KMS-11 (cell line): ENCODE measurements at regions not wholly inside any gene's neighbourhood (a gene's known extent, or its start where the extent isn't known, plus 50 kb on each side); places are given as distances from the start of the nearest gene placed in this dataset.

Experiments
- H2AFZ ChIP-seq: fragments of 200-600 bp; sonication (generic); 2 replicates; pipeline ENCODE4 v1.6.1; 2016; ENCODE audit warnings: antibody characterized with exemption, mixed run types, low read depth
- H3K27ac ChIP-seq: fragments of 200-600 bp; sonication (generic); 2 replicates; pipeline ENCODE4 v1.6.1; 2016; ENCODE audit warnings: mild to moderate bottlenecking, mixed run types
- H3K27me3 ChIP-seq: fragments of 200-600 bp; sonication (generic); 2 replicates; pipeline ENCODE4 v1.6.1; 2017; ENCODE audit warnings: mild to moderate bottlenecking, low read depth, mixed run types, moderate library complexity; ENCODE audit not compliant: insufficient read depth
- H3K36me3 ChIP-seq: fragments of 200-600 bp; sonication (generic); 2 replicates; pipeline ENCODE4 v1.6.1; 2017; ENCODE audit warnings: mild to moderate bottlenecking, mixed run types; ENCODE audit not compliant: insufficient read depth
- H3K4me1 ChIP-seq: fragments of 200-600 bp; sonication (generic); 2 replicates; pipeline ENCODE4 v1.6.1; 2016; ENCODE audit warnings: mild to moderate bottlenecking, low read depth, mixed run types; ENCODE audit not compliant: poor library complexity, severe bottlenecking
- H3K4me2 ChIP-seq: fragments of 200-600 bp; sonication (generic); 2 replicates; pipeline ENCODE4 v1.7.0; 2016; ENCODE audit warnings: mild to moderate bottlenecking, mixed run types
- H3K4me3 ChIP-seq: fragments of 200-600 bp; sonication (generic); IDR thresholded peaks from 2 replicates; pipeline ENCODE4 v1.6.1; 2017; ENCODE audit warnings: low read depth, low read length, mixed read lengths; ENCODE audit not compliant: insufficient read depth
- H3K79me2 ChIP-seq: fragments of 200-600 bp; sonication (generic); 2 replicates; pipeline ENCODE4 v1.6.1; 2016; ENCODE audit warnings: low read depth, mixed run types; ENCODE audit not compliant: insufficient read depth
- H3K9ac ChIP-seq: fragments of 200-600 bp; sonication (generic); 2 replicates; pipeline ENCODE4 v1.6.1; 2016; ENCODE audit warnings: mild to moderate bottlenecking, mixed run types
- H4K20me1 ChIP-seq: fragments of 200-600 bp; sonication (generic); 2 replicates; pipeline ENCODE4 v1.6.1; 2016; ENCODE audit warnings: mild to moderate bottlenecking, mixed run types; ENCODE audit not compliant: insufficient read depth
- TF ChIP-seq, protein P1 (sequence below): fragments of 200-600 bp; sonication (generic); conservative IDR thresholded peaks from 2 replicates; pipeline ENCODE4 v1.6.1; 2017; ENCODE audit warnings: low read depth, mild to moderate bottlenecking, antibody characterized with exemption, low read length, moderate library complexity, mixed read lengths

DNA sequence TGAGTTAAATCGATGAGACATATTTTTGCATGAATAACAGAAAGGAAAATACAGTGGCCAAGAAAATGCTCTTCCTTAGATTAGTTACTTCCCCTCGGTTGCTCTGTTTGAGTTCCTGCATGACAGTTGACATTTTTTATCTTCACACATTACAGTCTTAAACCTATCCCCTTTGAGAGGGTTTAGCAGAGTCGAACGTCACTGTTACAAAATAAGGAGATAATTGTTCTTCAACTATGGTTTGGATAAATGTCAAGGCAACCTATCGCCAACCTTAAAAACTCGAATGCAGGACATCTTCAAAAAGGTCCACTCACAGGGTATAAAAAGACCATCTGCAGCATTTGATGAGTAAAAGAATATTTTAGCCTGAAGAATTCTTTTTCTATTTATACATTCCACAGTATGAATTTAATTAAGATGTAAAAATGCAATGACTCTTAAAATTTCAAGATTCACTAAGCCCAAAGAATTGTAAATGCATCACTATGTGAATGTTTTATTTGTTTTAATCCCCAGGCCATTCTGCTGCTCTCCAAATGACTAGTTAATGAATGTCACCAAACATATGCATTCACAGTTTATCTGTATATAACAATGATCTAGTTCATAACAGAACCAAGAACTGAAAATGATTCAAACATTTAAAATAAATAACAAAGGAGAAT is 68.9 kb upstream of the COL11A1 start:
- H2AFZ ChIP-seq = no peak overlapping the region
- no peaks in the 10 kb centered on the region for H3K79me2 ChIP-seq
- H3K27me3 ChIP-seq = no peaks in the 10 kb centered on the region
- no peak overlapping the region for H3K4me3 ChIP-seq
- H3K36me3 ChIP-seq = no peaks in the 10 kb centered on the region
- no peaks in the 10 kb centered on the region for H3K4me1 ChIP-seq
- TF ChIP-seq, protein P1, sequence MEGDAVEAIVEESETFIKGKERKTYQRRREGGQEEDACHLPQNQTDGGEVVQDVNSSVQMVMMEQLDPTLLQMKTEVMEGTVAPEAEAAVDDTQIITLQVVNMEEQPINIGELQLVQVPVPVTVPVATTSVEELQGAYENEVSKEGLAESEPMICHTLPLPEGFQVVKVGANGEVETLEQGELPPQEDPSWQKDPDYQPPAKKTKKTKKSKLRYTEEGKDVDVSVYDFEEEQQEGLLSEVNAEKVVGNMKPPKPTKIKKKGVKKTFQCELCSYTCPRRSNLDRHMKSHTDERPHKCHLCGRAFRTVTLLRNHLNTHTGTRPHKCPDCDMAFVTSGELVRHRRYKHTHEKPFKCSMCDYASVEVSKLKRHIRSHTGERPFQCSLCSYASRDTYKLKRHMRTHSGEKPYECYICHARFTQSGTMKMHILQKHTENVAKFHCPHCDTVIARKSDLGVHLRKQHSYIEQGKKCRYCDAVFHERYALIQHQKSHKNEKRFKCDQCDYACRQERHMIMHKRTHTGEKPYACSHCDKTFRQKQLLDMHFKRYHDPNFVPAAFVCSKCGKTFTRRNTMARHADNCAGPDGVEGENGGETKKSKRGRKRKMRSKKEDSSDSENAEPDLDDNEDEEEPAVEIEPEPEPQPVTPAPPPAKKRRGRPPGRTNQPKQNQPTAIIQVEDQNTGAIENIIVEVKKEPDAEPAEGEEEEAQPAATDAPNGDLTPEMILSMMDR = no peak
- no peak overlapping the region for H3K27ac ChIP-seq
- no peak overlapping the region for H3K9ac ChIP-seq
- no peak overlapping the region for H3K4me2 ChIP-seq
- no peaks in the 10 kb centered on the region for H4K20me1 ChIP-seq

DNA sequence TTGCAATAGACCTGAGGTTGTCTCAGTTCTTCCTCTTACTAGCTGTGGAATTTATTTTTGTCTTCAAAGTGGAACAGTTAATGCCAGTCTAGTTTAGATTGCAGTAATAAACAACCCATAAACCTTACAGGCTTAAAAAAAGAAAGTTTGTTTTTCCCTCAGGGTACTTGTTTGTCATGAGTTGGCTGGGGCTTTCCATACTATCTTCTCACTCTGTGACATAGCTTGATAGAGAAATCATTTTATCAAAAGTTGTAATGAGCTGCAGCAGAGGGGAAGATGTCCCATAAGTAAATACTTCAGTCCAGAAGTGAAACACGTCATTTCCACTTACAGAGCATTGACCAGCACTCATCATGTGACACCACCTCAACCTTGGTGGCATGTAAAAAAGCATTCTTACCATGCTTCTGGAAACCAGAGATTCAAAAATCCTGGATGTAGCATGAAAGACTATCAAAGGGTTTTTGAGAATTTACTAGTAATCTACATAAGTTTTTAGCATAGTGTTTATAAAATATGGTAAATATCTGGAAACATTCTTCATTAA is 62.8 kb upstream of the COL11A1 start:
- Histone ChIP-seq H3K4me3 (no peak overlapping the region), H3K9ac (no peak overlapping the region), H3K27ac (no peak overlapping the region), H3K27me3 (no peaks in the 10 kb centered on the region), H3K4me1 (no peaks in the 10 kb centered on the region), H2AFZ (no peak overlapping the region), H3K36me3 (no peaks in the 10 kb centered on the region), H3K4me2 (no peak overlapping the region), H3K79me2 (no peaks in the 10 kb centered on the region), H4K20me1 (no peaks in the 10 kb centered on the region)
- TF ChIP-seq, protein P1 = no peak

DNA sequence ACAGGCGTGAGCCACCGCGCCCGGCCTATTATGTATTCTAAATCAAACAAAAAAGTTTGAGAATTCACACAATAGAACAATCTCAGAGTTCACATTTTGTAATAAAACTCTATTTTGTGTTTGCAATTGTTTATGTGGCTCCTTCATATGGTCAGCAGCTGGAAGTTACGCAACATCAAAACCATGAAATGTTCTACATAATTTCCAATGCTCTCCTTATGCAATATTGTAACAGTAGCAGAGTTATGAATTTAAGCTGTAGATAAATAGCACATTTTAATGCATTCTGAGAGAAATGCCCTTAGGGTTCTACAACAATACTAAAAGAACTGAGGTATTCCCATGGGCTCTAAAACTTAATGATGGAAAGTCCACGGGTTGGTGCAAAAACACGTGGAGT is 62.3 kb upstream of the COL11A1 start:
- Histone ChIP-seq H3K4me3 (no peak overlapping the region), H3K36me3 (no peaks in the 10 kb centered on the region), H3K4me1 (no peaks in the 10 kb centered on the region), H3K27ac (no peak overlapping the region), H3K79me2 (no peaks in the 10 kb centered on the region), H4K20me1 (no peaks in the 10 kb centered on the region), H3K27me3 (no peaks in the 10 kb centered on the region), H2AFZ (no peak overlapping the region), H3K9ac (no peak overlapping the region), H3K4me2 (no peak overlapping the region)
- TF ChIP-seq, protein P1 = no peak

DNA sequence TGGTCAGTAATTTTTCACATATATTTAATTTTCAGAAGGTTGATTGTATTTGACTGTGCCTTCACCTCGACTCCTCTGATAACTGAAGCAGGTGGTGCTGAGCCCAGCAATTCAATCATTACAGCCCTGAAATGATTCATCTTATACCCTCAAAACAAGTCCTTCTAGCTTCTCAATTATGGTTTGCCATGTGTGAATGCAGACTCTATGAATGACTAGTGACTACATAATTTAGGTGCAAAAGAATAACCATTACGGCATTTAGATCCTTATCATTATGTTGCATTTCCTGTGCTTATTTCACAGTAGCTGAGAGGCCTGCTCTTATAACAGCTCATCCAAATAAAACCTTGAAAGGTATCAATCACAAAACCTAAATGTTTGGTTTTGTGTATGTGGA is 54.0 kb upstream of the COL11A1 start:
- H3K27me3 ChIP-seq = no peaks in the 10 kb centered on the region
- H3K4me3 ChIP-seq = no peak overlapping the region
- no peaks in the 10 kb centered on the region for H3K4me1 ChIP-seq
- TF ChIP-seq, protein P1 = no peak
- no peak overlapping the region for H3K4me2 ChIP-seq
- no peaks in the 10 kb centered on the region for H3K79me2 ChIP-seq
- H4K20me1 ChIP-seq = no peaks in the 10 kb centered on the region
- H3K36me3 ChIP-seq = no peaks in the 10 kb centered on the region
- H3K27ac ChIP-seq = no peak overlapping the region
- H2AFZ ChIP-seq = no peak overlapping the region
- H3K9ac ChIP-seq = no peak overlapping the region
